Fibroblast of the conjunctiva (primary cell): ENCODE measurements at regions not wholly inside any gene's neighbourhood (a gene's known extent, or its start where the extent isn't known, plus 50 kb on each side); places are given as distances from the start of the nearest gene placed in this dataset.

Experiments
- DNase-seq: peaks from one replicate; pipeline ENCODE4 v3.0.0-alpha.2; 2010; ENCODE audit warnings: low read depth

- DNase-seq, result no peak
Measured at GRCh38 chr2:8481463-8482009, 200.3 kb upstream of the ID2 start.

DNA sequence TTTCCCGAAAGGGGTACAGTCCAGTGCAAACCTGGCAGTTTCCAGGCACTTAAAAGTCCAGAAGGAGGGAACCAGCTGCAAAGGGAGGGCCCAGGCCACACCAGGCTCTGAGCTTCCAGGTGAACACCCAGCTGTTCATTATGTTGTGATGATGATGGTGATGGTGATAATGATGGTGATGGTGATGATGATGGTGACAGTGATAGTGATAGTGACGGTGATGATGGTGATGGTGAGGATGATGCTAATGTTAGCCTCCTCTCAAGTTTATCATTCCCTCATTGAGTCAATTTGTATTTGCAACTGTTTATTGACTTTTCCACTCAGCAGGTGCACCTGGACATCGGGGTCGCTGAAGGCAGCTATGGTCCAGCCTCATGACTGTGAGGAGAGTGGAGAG, 199.4 kb upstream of the ID2 start:
- DNase-seq, result no peak

DNA sequence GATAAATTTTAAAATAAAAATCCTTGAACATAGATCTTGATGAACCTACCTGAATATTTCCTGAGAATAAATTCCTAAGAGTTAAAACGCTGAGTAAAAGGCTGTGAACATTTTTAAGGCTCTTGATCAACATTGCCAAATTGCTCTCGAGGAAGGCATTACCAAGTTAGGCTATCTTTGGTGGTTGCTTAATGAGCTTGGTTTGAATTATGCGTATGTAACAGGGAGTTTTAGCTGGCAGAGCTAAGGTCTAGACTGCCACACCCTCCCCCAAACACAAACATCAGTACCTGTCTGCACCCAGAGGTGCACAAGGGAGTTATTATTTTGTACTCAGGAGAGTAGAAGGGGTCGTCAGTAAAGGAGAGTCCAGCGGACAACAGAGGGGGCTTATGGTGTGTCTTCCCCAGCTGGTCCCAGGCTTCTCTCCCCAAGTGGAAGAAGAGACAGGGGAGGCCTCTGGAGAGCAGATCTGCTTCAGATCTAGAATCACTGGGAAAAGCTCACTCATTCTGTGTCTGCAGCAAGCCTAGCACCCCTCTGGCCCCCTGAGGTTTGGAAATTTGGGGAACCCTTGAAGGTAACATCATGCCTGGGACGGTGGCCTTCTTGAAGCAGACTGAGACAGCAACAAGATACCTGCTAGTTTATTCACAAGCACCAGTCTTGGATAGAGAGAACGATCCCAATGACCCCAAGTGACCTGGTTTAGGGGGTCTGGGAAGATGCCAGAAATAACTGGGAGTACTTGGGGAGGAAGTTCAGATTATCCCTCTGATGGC, 197.2 kb upstream of the ID2 start:
- DNase-seq, result no peak

DNA sequence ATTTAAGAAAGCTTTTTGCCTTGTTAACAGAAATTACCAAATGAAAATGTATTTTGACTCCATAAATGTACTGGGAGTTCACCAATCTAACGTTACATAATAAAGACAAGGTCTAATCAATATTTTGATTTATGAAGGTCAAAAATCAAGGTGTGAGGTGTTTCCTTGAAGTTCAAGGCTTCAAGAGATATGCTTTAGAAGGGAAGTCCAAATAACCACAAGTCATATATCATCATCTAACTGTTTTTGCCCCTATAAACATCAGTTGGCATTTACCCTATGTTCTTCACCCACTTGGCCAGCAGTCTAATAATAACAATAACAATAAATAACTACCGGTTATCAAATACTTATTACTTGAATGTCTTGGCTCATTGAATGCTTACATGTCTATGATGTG, 196.1 kb upstream of the ID2 start:
- no peak for DNase-seq

- no peak for DNase-seq
Measured at GRCh38 chr2:8486141-8486540, 195.7 kb upstream of the ID2 start.

DNA sequence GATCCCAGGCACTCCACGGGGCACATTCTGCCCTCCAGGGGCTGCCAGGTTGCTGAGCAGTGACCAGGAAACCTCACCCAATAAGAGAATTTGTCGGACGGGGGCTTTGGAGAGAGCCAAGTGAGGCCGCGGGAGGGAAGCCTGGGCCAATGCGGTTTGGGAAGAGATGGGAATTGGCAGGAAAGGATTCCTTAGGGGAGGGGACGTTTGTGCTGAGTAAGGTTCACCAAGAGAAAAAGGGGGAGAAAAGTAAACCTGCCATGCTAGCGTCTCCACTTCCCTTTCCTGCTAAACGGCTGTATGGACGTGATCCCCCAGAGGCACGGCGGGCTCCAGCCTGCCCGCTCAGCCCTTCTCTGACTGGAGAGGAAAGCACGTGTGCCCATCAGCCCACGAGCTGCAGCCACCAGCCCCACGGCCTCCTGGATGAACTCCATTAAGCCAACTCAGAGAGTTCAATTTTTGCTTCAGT, 194.4 kb upstream of the ID2 start:
- DNase-seq, result no peak

DNA sequence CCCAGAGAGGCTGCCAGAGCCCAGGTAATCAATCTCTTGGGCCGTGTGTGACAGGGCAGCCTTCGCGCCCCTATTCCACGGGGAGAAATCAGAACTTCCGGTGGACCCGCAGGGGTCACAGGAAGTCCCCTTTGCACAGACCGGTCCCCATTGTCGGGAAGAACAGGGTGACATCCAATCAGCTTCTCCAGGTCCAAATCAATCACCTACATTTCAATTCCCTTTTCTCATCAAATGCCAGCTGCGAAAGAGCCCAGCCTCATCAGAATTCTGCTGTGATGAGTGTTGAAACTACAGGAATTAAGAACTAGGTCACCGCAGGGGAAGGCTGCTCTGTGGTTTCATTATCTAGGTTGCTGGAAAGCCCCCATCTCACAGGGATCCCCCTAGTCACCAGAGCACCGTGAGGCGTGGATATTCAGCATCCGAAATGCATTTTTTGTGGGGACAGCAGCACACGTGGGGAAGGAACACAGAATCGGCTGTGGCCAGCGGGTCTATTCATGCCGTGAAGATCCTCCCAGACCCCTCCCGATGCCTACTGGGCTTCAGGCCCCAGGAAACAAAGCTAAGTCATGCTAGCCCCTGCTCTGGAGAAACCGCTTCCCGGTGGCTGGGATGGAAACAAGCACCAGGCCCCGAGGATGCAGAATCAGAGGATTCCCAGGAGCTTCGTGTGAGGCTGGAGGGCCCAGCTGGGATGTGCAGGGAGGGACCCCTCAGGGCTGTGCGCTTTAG, 193.7 kb upstream of the ID2 start:
- no peak for DNase-seq

GRCh38 chr2:8489221-8489620, 192.6 kb upstream of the ID2 start:
- DNase-seq, result no peak

GRCh38 chr2:8489751-8490150, 192.1 kb upstream of the ID2 start:
- no peak for DNase-seq

DNA sequence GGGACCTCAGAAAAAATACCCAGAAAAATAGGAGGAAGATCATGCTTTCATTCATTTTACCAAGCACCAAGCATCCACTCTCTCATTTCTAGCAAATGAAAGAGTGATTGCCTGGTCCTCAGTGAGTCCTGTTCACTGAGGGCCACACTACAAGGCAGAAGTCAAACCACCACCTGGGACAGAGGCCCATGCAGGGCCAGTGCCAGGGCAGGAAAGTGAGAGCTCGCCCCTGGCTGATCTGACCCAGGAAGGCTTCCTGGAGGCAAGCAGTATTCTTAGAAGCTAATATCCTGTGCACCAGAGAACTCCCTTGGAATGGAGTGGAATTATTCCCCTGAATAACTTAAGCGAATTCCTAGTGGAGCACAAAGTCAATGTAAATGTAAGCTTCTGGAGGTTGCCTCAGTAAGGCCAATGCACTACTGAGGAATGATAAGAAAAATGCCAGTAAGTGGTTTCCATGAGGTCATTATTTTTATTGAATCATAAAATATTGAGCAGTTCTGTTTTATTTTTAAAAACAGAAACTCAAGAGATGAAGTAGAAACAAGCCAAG, 191.6 kb upstream of the ID2 start:
- no peak for DNase-seq

GRCh38 chr2:8491296-8492027, 190.4 kb upstream of the ID2 start:
- no peak for DNase-seq

GRCh38 chr2:8494151-8494550, 187.7 kb upstream of the ID2 start:
- no peak for DNase-seq

GRCh38 chr2:8494589-8494988, 187.3 kb upstream of the ID2 start:
- no peak for DNase-seq

DNA sequence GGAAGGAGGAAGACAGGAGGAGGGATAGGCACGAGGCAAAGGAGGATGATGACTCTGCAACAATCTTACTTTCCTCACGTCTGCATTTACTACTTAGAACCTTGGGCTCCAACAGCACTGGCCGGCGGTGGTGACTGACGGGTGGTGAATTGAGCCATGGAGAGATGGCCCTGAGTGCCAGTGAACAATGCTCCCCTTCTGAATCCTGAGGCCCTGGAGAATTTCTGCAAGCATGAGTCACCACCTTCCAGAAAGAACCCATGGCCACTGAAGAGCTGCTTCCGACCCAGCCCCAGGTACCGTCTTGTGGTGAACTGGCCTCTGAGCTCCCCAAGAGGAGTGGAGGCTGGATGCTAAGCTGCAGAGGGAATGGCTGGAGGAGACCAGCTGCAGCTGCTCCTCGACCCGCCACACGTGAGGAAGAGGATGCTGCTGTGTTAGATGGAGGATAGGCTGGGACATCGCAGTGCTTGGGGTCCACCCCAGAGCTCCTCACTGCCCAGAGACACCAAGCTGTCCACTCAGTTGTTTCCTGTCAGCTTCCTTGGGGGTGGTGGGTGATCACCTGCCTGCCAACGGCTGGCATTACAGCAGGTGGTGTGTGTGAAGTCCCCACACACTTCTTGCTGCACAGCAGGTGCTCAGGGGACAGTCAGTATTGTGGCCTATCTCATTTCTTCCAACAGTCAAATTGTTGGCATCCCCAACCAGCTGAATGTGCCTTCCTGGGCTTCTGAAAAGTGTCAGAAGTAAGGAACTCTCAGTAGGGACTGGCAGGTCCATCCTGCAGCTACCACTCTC, 186.5 kb upstream of the ID2 start:
- no peak for DNase-seq

- no peak for DNase-seq
Measured at GRCh38 chr2:8496079-8496478, 185.8 kb upstream of the ID2 start.

- no peak for DNase-seq
Measured at GRCh38 chr2:8496617-8497016, 185.2 kb upstream of the ID2 start.

DNA sequence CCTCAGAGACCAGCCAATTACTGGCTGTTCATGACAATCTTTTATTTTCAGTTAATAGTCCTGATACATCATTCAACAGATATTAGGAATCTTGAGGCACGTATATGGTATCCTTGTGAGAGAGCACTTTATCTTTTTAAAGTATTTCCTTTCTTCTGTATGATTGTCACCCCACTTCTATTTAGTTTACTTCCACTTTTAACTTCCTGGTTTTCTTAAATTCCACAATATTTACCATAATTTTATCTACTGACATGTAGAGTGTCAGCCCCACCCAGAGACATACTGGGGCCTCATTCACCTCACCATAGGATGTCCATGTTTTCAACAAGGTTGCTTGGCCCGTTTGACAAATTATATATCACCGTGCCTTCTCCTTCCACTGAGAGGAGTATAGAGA, 182.9 kb upstream of the ID2 start:
- DNase-seq, result no peak

- no peak for DNase-seq
Measured at GRCh38 chr2:8500124-8501054, 181.5 kb upstream of the ID2 start.

GRCh38 chr2:8501061-8501720, 180.7 kb upstream of the ID2 start:
- DNase-seq, result no peak

- DNase-seq, result no peak
Measured at GRCh38 chr2:8502316-8502715, 179.5 kb upstream of the ID2 start.
